Vagina (tissue), 2 donors: ENCODE measurements at regions not wholly inside any gene's neighbourhood (a gene's known extent, or its start where the extent isn't known, plus 50 kb on each side); places are given as distances from the start of the nearest gene placed in this dataset.

Source experiments
- DNase-seq, 2 donors: peaks; one replicate each; pipeline ENCODE4 v3.0.0-alpha.2; 2017; ENCODE audit errors: extremely low spot score in 2 of 2
- H3K27ac ChIP-seq: fragments of 200-600 bp; sonication (generic); one replicate; pipeline ENCODE4 v1.5.1; 2019
- H3K27me3 ChIP-seq: fragments of 200-600 bp; sonication (generic); one replicate; pipeline ENCODE4 v1.5.1; 2019
- H3K36me3 ChIP-seq, 2 donors: fragments of 200-600 bp; sonication (generic); one replicate each; pipeline ENCODE4 v1.5.1; 2017 to 2019
- H3K4me1 ChIP-seq: fragments of 200-600 bp; sonication (generic); one replicate; pipeline ENCODE4 v1.5.1; 2019
- H3K4me3 ChIP-seq, 2 donors: fragments of 200-600 bp; sonication (generic); 1 replicate in 1 of 2; 2 replicates in 1 of 2; pipeline ENCODE4 v1.5.1; 2016 to 2019
- H3K9me3 ChIP-seq: fragments of 200-600 bp; sonication (generic); one replicate; pipeline ENCODE4 v1.5.1; 2019
- CTCF ChIP-seq, 3 experiments: fragments of 450-650 bp in 2 of 3; fragments of 200-600 bp in 1 of 3; sonication (generic) in 1 of 3; IDR thresholded peaks; one replicate each; pipeline ENCODE4 v1.5.1; 2017 to 2019; ENCODE audit warnings: antibody characterized with exemption in 3 of 3, mild to moderate bottlenecking in 2 of 3, moderate library complexity in 2 of 3
- POLR2A ChIP-seq, 2 donors: fragments of 450-650 bp; IDR thresholded peaks; one replicate each; pipeline ENCODE4 v1.6.1; 2017; ENCODE audit warnings: antibody characterized with exemption in 2 of 2, mild to moderate bottlenecking in 2 of 2, moderate library complexity in 2 of 2
- POLR2AphosphoS5 ChIP-seq, 2 donors: sonication (generic); formaldehyde crosslinking; IDR thresholded peaks; one replicate each; pipeline ENCODE4 v1.9.0; 2017; ENCODE audit warnings: antibody characterized with exemption in 2 of 2, mild to moderate bottlenecking in 2 of 2, low read depth in 1 of 2; ENCODE audit not compliant: insufficient read depth in 1 of 2
- intact Hi-C: fragments of 100-400 bp; cut with DNase I; formaldehyde crosslinking; loops from one replicate; pipeline ENCODE4 v1.15.1; 2023

GRCh38 chr13:62060570-62060969 lies 644.9 kb upstream of the PCDH20 start:
- TF ChIP-seq POLR2A (IDR thresholded peaks at IDR 0.05) (no peak), CTCF (IDR thresholded peaks at IDR 0.05) (no peak), POLR2AphosphoS5 (IDR thresholded peaks at IDR 0.05; ENCODE audit: insufficient read depth in 1 of 2, low read depth in 1 of 2) (no peak)
- no peak overlapping the region for H3K27ac ChIP-seq
- no peaks in the 10 kb centered on the region for H3K27me3 ChIP-seq
- no peaks in the 10 kb centered on the region for H3K36me3 ChIP-seq
- no peak overlapping the region for H3K4me3 ChIP-seq
- no peak for DNase-seq
- H3K9me3 ChIP-seq = no peaks in the 10 kb centered on the region
- intact Hi-C loops = no loop called here
- no peaks in the 10 kb centered on the region for H3K4me1 ChIP-seq

GRCh38 chr13:62057286-62057685 lies 641.6 kb upstream of the PCDH20 start:
- H3K27me3 ChIP-seq = no peaks in the 10 kb centered on the region
- H3K9me3 ChIP-seq = no peaks in the 10 kb centered on the region
- H3K4me1 ChIP-seq = no peaks in the 10 kb centered on the region
- TF ChIP-seq CTCF (IDR thresholded peaks at IDR 0.05) (no peak), POLR2A (IDR thresholded peaks at IDR 0.05) (no peak), POLR2AphosphoS5 (IDR thresholded peaks at IDR 0.05; ENCODE audit: insufficient read depth in 1 of 2, low read depth in 1 of 2) (no peak)
- no peak overlapping the region for H3K4me3 ChIP-seq
- H3K36me3 ChIP-seq = no peaks in the 10 kb centered on the region
- no peak overlapping the region for H3K27ac ChIP-seq
- intact Hi-C loops = no loop called here
- DNase-seq = no peak

DNA sequence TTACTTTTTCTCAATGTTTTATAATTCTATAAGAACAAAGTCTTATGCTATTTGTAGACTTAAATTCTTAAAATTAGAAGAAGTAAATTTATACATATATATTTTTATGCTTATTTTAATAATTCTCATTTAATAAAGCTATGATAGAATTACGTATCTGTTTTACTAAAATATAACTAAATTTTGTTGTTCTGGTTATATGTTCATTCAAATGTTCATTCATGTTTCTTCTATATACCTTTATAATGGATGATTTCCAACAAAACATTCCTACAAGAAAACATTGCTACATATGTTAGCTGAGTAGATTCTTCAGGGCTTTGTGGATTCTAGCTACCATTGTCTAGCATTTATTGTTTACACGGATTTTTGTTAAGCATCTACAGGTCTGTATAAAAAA lies 634.3 kb upstream of the PCDH20 start:
- Histone ChIP-seq H3K4me3 (no peak overlapping the region), H3K4me1 (no peaks in the 10 kb centered on the region), H3K9me3 (no peaks in the 10 kb centered on the region), H3K27ac (no peak overlapping the region), H3K36me3 (no peaks in the 10 kb centered on the region), H3K27me3 (no peaks in the 10 kb centered on the region)
- no peak for DNase-seq
- intact Hi-C loops = no loop called here
- TF ChIP-seq CTCF (IDR thresholded peaks at IDR 0.05) = no peak
- TF ChIP-seq POLR2A (IDR thresholded peaks at IDR 0.05) = no peak
- TF ChIP-seq POLR2AphosphoS5 (IDR thresholded peaks at IDR 0.05; ENCODE audit: insufficient read depth in 1 of 2, low read depth in 1 of 2) = no peak

DNA sequence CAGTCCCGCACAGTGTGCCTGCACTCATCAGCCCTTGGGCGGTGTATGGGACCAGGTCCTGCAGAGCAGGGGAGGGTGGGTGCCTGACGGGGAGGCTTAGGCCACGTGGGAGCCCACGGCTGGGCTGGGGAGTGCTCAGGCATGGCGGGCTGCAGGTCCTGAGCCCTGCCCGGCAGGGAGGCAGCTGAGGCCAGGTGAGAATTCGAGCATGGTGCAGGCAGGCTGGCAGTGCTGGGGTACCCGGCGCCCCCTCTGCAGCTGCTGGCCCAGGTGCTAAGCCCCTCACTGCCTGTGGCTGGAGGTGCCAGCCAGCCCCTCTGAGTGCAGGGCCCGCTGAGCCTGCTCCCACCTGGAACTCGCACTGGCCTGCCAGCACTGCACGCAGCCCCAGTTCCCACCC lies 630.9 kb upstream of the PCDH20 start:
- DNase-seq = no peak
- H3K9me3 ChIP-seq = no peaks in the 10 kb centered on the region
- H3K4me1 ChIP-seq = no peaks in the 10 kb centered on the region
- no peaks in the 10 kb centered on the region for H3K36me3 ChIP-seq
- intact Hi-C loops = no loop called here
- H3K27ac ChIP-seq = no peak overlapping the region
- no peaks in the 10 kb centered on the region for H3K27me3 ChIP-seq
- no peak overlapping the region for H3K4me3 ChIP-seq
- TF ChIP-seq POLR2AphosphoS5 (IDR thresholded peaks at IDR 0.05; ENCODE audit: insufficient read depth in 1 of 2, low read depth in 1 of 2) (no peak), CTCF (IDR thresholded peaks at IDR 0.05) (no peak), POLR2A (IDR thresholded peaks at IDR 0.05) (no peak)

GRCh38 chr13:62043600-62043999 lies 628.0 kb upstream of the PCDH20 start:
- Histone ChIP-seq H3K9me3 (no peaks in the 10 kb centered on the region), H3K36me3 (no peaks in the 10 kb centered on the region), H3K27ac (no peak overlapping the region), H3K4me1 (no peaks in the 10 kb centered on the region), H3K4me3 (no peak overlapping the region), H3K27me3 (no peaks in the 10 kb centered on the region)
- DNase-seq = no peak
- TF ChIP-seq POLR2AphosphoS5 (IDR thresholded peaks at IDR 0.05; ENCODE audit: insufficient read depth in 1 of 2, low read depth in 1 of 2) (no peak), CTCF (IDR thresholded peaks at IDR 0.05) (no peak), POLR2A (IDR thresholded peaks at IDR 0.05) (no peak)
- intact Hi-C loops = no loop called here
